ENCODE measurements at regions not wholly inside any gene's neighbourhood (a gene's known extent, or its start where the extent isn't known, plus 50 kb on each side); places are given as distances from the start of the nearest gene placed in this dataset.

GRCh38 chr12:107355004-107355565 is 261.7 kb upstream of the CRY1 start:
- Histone ChIP-seq H3K4me1 (ENCODE audit: control insufficient read depth in 1 of 2, insufficient read depth in 2 of 2, low read length in 2 of 2) (no peaks in the 10 kb centered on the region), H3K4me3 (ENCODE audit: low read length in 2 of 2) (no peak overlapping the region), H3K27ac (ENCODE audit: low read depth in 1 of 2, low read length in 2 of 2) (no peak overlapping the region), H3K9me3 (ENCODE audit: control insufficient read depth, low read length) (peaks cover 1% of the 10 kb centered on the region), H3K36me3 (ENCODE audit: control insufficient read depth in 1 of 2, insufficient read depth in 2 of 2, low read length in 1 of 2) (no peaks in the 10 kb centered on the region), H3K27me3 (ENCODE audit: control insufficient read depth in 1 of 2, insufficient read depth in 2 of 2, low read length in 1 of 2) (no peaks in the 10 kb centered on the region)
- DNase-seq (no peak), ATAC-seq (ENCODE audit: low FRiP score) (no peak)
- WGBS, 2 donors: 76 to 77% methylated on average over 10 of the region's 10 CpGs
- intact Hi-C loops (cut with DNase I): no loop called here

- no peaks in the 10 kb centered on the region for H3K4me1 ChIP-seq (ENCODE audit: control insufficient read depth in 1 of 2, insufficient read depth in 2 of 2, low read length in 2 of 2)
- no peaks in the 10 kb centered on the region for H3K36me3 ChIP-seq (ENCODE audit: control insufficient read depth in 1 of 2, insufficient read depth in 2 of 2, low read length in 1 of 2)
- no peak overlapping the region for H3K27ac ChIP-seq (ENCODE audit: low read depth in 1 of 2, low read length in 2 of 2)
- intact Hi-C loops (cut with DNase I): no loop called here
- ATAC-seq (ENCODE audit: low FRiP score) (no peak), DNase-seq (no peak)
- WGBS, 2 donors: 40 to 45% methylated on average over 1 of the region's 1 CpG
- peaks cover 1% of the 10 kb centered on the region for H3K9me3 ChIP-seq (ENCODE audit: control insufficient read depth, low read length)
- no peak overlapping the region for H3K4me3 ChIP-seq (ENCODE audit: low read length in 2 of 2)
- H3K27me3 ChIP-seq (ENCODE audit: control insufficient read depth in 1 of 2, insufficient read depth in 2 of 2, low read length in 1 of 2): no peaks in the 10 kb centered on the region
Observed at GRCh38 chr12:107355612-107356011, 262.3 kb upstream of the CRY1 start.

GRCh38 chr12:107356266-107356936 is 263.1 kb upstream of the CRY1 start:
- 64 to 66% methylated on average over 7 of the region's 7 CpGs for WGBS, 2 donors
- intact Hi-C loops (cut with DNase I): no loop called here
- no peak overlapping the region for H3K4me3 ChIP-seq (ENCODE audit: low read length in 2 of 2)
- H3K9me3 ChIP-seq (ENCODE audit: control insufficient read depth, low read length): peaks cover 1% of the 10 kb centered on the region
- H3K36me3 ChIP-seq (ENCODE audit: control insufficient read depth in 1 of 2, insufficient read depth in 2 of 2, low read length in 1 of 2): no peaks in the 10 kb centered on the region
- no peak for DNase-seq
- no peaks in the 10 kb centered on the region for H3K27me3 ChIP-seq (ENCODE audit: control insufficient read depth in 1 of 2, insufficient read depth in 2 of 2, low read length in 1 of 2)
- no peak for ATAC-seq (ENCODE audit: low FRiP score)
- H3K4me1 ChIP-seq (ENCODE audit: control insufficient read depth in 1 of 2, insufficient read depth in 2 of 2, low read length in 2 of 2): no peaks in the 10 kb centered on the region
- H3K27ac ChIP-seq (ENCODE audit: low read depth in 1 of 2, low read length in 2 of 2): no peak overlapping the region

GRCh38 chr12:107356937-107357295 is 263.6 kb upstream of the CRY1 start:
- Histone ChIP-seq H3K27ac (ENCODE audit: low read depth in 1 of 2, low read length in 2 of 2) (no peak overlapping the region), H3K9me3 (ENCODE audit: control insufficient read depth, low read length) (peaks cover 5% of the 10 kb centered on the region), H3K27me3 (ENCODE audit: control insufficient read depth in 1 of 2, insufficient read depth in 2 of 2, low read length in 1 of 2) (no peaks in the 10 kb centered on the region), H3K4me1 (ENCODE audit: control insufficient read depth in 1 of 2, insufficient read depth in 2 of 2, low read length in 2 of 2) (no peaks in the 10 kb centered on the region), H3K4me3 (ENCODE audit: low read length in 2 of 2) (no peak overlapping the region), H3K36me3 (ENCODE audit: control insufficient read depth in 1 of 2, insufficient read depth in 2 of 2, low read length in 1 of 2) (no peaks in the 10 kb centered on the region)
- 63 to 74% methylated on average over 2 of the region's 2 CpGs for WGBS, 2 donors
- intact Hi-C loops (cut with DNase I): no loop called here
- DNase-seq: no peak
- no peak for ATAC-seq (ENCODE audit: low FRiP score)

GRCh38 chr12:107359382-107359781 is 266.0 kb upstream of the CRY1 start:
- ATAC-seq (ENCODE audit: low FRiP score): no peak
- 63 to 65% methylated on average over 4 of the region's 4 CpGs for WGBS, 2 donors
- intact Hi-C loops (cut with DNase I): no loop called here
- H3K27me3 ChIP-seq (ENCODE audit: control insufficient read depth in 1 of 2, insufficient read depth in 2 of 2, low read length in 1 of 2): no peaks in the 10 kb centered on the region
- peaks cover 7% of the 10 kb centered on the region for H3K9me3 ChIP-seq (ENCODE audit: control insufficient read depth, low read length)
- no peak for DNase-seq
- H3K27ac ChIP-seq (ENCODE audit: low read depth in 1 of 2, low read length in 2 of 2): no peak overlapping the region
- no peaks in the 10 kb centered on the region for H3K4me1 ChIP-seq (ENCODE audit: control insufficient read depth in 1 of 2, insufficient read depth in 2 of 2, low read length in 2 of 2)
- H3K4me3 ChIP-seq (ENCODE audit: low read length in 2 of 2): no peak overlapping the region
- H3K36me3 ChIP-seq (ENCODE audit: control insufficient read depth in 1 of 2, insufficient read depth in 2 of 2, low read length in 1 of 2): no peaks in the 10 kb centered on the region

DNA sequence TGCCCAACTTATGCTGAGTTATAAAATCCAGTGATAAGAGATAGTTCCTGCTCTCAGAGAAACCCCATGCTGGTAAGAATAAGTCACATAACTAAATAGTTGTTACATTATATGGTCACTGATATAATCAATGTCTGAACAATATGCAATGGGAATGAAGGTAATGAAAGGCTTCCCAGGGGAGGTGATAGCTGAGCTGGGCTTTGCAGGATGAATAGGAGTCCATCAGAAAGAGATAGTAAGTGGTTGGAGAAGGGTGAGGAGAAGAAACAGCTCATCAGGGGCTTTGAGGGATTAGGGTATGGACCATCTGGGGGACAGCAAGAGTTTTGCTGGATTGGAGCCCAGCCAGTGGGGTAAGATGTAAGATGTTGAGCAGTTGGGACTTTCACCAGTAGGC is 266.7 kb upstream of the CRY1 start:
- Histone ChIP-seq H3K4me1 (ENCODE audit: control insufficient read depth in 1 of 2, insufficient read depth in 2 of 2, low read length in 2 of 2) (no peaks in the 10 kb centered on the region), H3K4me3 (ENCODE audit: low read length in 2 of 2) (no peak overlapping the region), H3K9me3 (ENCODE audit: control insufficient read depth, low read length) (peaks cover 7% of the 10 kb centered on the region), H3K27me3 (ENCODE audit: control insufficient read depth in 1 of 2, insufficient read depth in 2 of 2, low read length in 1 of 2) (no peaks in the 10 kb centered on the region), H3K27ac (ENCODE audit: low read depth in 1 of 2, low read length in 2 of 2) (no peak overlapping the region), H3K36me3 (ENCODE audit: control insufficient read depth in 1 of 2, insufficient read depth in 2 of 2, low read length in 1 of 2) (no peaks in the 10 kb centered on the region)
- DNase-seq (no peak), ATAC-seq (ENCODE audit: low FRiP score) (no peak)
- intact Hi-C loops (cut with DNase I): no loop called here

DNA sequence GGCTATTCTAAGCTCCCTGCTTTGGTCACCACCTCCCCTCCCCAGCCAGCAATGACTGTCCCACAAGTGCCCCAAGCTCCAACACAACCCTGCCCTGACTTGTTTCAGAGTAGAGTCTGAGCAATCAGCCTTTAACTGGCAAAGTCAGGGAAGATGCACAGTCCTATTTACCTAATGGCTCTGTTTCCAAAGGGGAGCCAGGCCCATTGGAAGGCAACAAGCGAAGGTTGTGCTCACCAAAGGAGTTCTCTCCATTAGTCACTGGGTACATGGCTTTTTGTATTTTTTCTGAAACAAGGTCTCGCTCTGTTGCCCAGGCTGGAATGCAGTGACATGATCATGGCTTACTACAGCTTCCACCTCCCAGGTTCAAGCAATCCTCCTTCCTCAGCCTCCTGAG is 267.1 kb upstream of the CRY1 start:
- Histone ChIP-seq H3K27ac (ENCODE audit: low read depth in 1 of 2, low read length in 2 of 2) (no peak overlapping the region), H3K4me1 (ENCODE audit: control insufficient read depth in 1 of 2, insufficient read depth in 2 of 2, low read length in 2 of 2) (no peaks in the 10 kb centered on the region), H3K36me3 (ENCODE audit: control insufficient read depth in 1 of 2, insufficient read depth in 2 of 2, low read length in 1 of 2) (no peaks in the 10 kb centered on the region), H3K27me3 (ENCODE audit: control insufficient read depth in 1 of 2, insufficient read depth in 2 of 2, low read length in 1 of 2) (no peaks in the 10 kb centered on the region), H3K9me3 (ENCODE audit: control insufficient read depth, low read length) (peaks cover 7% of the 10 kb centered on the region), H3K4me3 (ENCODE audit: low read length in 2 of 2) (no peak overlapping the region)
- intact Hi-C loops (cut with DNase I): no loop called here
- 92 to 97% methylated on average over 2 of the region's 2 CpGs for WGBS, 2 donors
- no peak for ATAC-seq (ENCODE audit: low FRiP score)
- DNase-seq: no peak

- intact Hi-C loops (cut with DNase I): no loop called here
- Histone ChIP-seq H3K4me3 (ENCODE audit: low read length in 2 of 2) (no peak overlapping the region), H3K27me3 (ENCODE audit: control insufficient read depth in 1 of 2, insufficient read depth in 2 of 2, low read length in 1 of 2) (no peaks in the 10 kb centered on the region), H3K9me3 (ENCODE audit: control insufficient read depth, low read length) (peaks cover 8% of the 10 kb centered on the region), H3K36me3 (ENCODE audit: control insufficient read depth in 1 of 2, insufficient read depth in 2 of 2, low read length in 1 of 2) (no peaks in the 10 kb centered on the region), H3K27ac (ENCODE audit: low read depth in 1 of 2, low read length in 2 of 2) (no peak overlapping the region), H3K4me1 (ENCODE audit: control insufficient read depth in 1 of 2, insufficient read depth in 2 of 2, low read length in 2 of 2) (no peaks in the 10 kb centered on the region)
- no peak for DNase-seq
- 86 to 87% methylated on average over 2 of the region's 2 CpGs for WGBS, 2 donors
- ATAC-seq (ENCODE audit: low FRiP score): no peak
Observed at GRCh38 chr12:107361970-107362369, 268.6 kb upstream of the CRY1 start.

DNA sequence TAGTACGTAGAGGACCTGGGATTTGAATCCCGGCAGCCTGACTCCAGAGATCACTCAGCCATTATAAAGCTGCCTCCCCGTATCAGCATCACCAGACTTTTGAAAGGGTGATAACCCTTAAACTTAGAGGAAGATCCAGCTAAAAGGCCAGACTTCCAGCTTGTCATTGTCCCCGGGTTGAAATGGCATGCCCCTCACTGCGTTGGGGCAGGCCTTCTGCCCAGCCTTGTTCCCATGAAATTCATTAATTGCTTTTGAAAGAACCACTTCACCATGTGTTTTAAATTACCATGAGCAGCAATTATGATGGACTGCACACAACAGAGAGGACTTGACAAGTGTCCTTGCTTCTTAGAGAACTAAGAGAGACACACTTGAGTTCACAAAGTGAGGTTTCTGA is 269.6 kb upstream of the CRY1 start:
- no peaks in the 10 kb centered on the region for H3K27me3 ChIP-seq (ENCODE audit: control insufficient read depth in 1 of 2, insufficient read depth in 2 of 2, low read length in 1 of 2)
- WGBS, 2 donors: 76 to 77% methylated on average over 5 of the region's 5 CpGs

More for the DNA sequence above, 269.6 kb upstream of the CRY1 start:
- intact Hi-C loops (cut with DNase I): no loop called here
- H3K36me3 ChIP-seq (ENCODE audit: control insufficient read depth in 1 of 2, insufficient read depth in 2 of 2, low read length in 1 of 2): no peaks in the 10 kb centered on the region
- no peak for ATAC-seq (ENCODE audit: low FRiP score)
- DNase-seq: no peak
- H3K9me3 ChIP-seq (ENCODE audit: control insufficient read depth, low read length): peaks cover 8% of the 10 kb centered on the region
- no peak overlapping the region for H3K4me3 ChIP-seq (ENCODE audit: low read length in 2 of 2)
- H3K27ac ChIP-seq (ENCODE audit: low read depth in 1 of 2, low read length in 2 of 2): no peak overlapping the region
- H3K4me1 ChIP-seq (ENCODE audit: control insufficient read depth in 1 of 2, insufficient read depth in 2 of 2, low read length in 2 of 2): no peaks in the 10 kb centered on the region
